ENCODE measurements at regions not wholly inside any gene's neighbourhood (a gene's known extent, or its start where the extent isn't known, plus 50 kb on each side); places are given as distances from the start of the nearest gene placed in this dataset.

GRCh38 chr10:120131183-120131582, 238.7 kb downstream of the SEC23IP start:
- H3K27me3 ChIP-seq, result no peaks in the 10 kb centered on the region

GRCh38 chr10:120132811-120133210, 240.3 kb downstream of the SEC23IP start:
- Histone ChIP-seq H3K4me1 (no peaks in the 10 kb centered on the region), H3K27me3 (no peaks in the 10 kb centered on the region), H3K36me3 (no peaks in the 10 kb centered on the region), H3K4me3 (ENCODE audit: low read depth, low read length) (no peak overlapping the region), H3K9me3 (no peaks in the 10 kb centered on the region)
- DNase-seq, result no peak
- no peak for TF ChIP-seq CTCF (IDR thresholded peaks at IDR 0.05; ENCODE audit: low read depth, low read length)

More at GRCh38 chr10:120131183-120131582, 238.7 kb downstream of the SEC23IP start:
- Histone ChIP-seq H3K4me1 (no peaks in the 10 kb centered on the region), H3K9me3 (no peaks in the 10 kb centered on the region), H3K36me3 (no peaks in the 10 kb centered on the region), H3K4me3 (ENCODE audit: low read depth, low read length) (no peak overlapping the region)
- no peak for DNase-seq
- no peak for TF ChIP-seq CTCF (IDR thresholded peaks at IDR 0.05; ENCODE audit: low read depth, low read length)

GRCh38 chr10:120138689-120139088, 246.2 kb downstream of the SEC23IP start:
- H3K4me3 ChIP-seq (ENCODE audit: low read depth, low read length), result no peak overlapping the region
- H3K36me3 ChIP-seq, result no peaks in the 10 kb centered on the region
- no peak for DNase-seq
- no peaks in the 10 kb centered on the region for H3K27me3 ChIP-seq
- H3K4me1 ChIP-seq, result no peaks in the 10 kb centered on the region
- no peak for TF ChIP-seq CTCF (IDR thresholded peaks at IDR 0.05; ENCODE audit: low read depth, low read length)
- H3K9me3 ChIP-seq, result no peaks in the 10 kb centered on the region

- H3K4me3 ChIP-seq (ENCODE audit: low read depth, low read length), result no peak overlapping the region
- no peaks in the 10 kb centered on the region; the same call in 1 of the 2 replicates for H3K27me3 ChIP-seq
- peak; percentile 10 for DNase-seq
- no peaks in the 10 kb centered on the region for H3K9me3 ChIP-seq
- H3K4me1 ChIP-seq, result no peaks in the 10 kb centered on the region
- H3K36me3 ChIP-seq, result no peaks in the 10 kb centered on the region
- TF ChIP-seq CTCF (IDR thresholded peaks at IDR 0.05; ENCODE audit: low read depth, low read length), result no peak
Measured at GRCh38 chr10:120145107-120145506, 252.6 kb downstream of the SEC23IP start.

GRCh38 chr10:120156614-120157274, 264.2 kb downstream of the SEC23IP start:
- H3K9me3 ChIP-seq, result no peaks in the 10 kb centered on the region
- DNase-seq, result no peak
- H3K27me3 ChIP-seq, result no peaks in the 10 kb centered on the region
- no peak overlapping the region for H3K4me3 ChIP-seq (ENCODE audit: low read depth, low read length)
- H3K36me3 ChIP-seq, result no peaks in the 10 kb centered on the region
- TF ChIP-seq CTCF (IDR thresholded peaks at IDR 0.05; ENCODE audit: low read depth, low read length), result no peak
- no peaks in the 10 kb centered on the region for H3K4me1 ChIP-seq

GRCh38 chr10:120161111-120161510, 268.6 kb downstream of the SEC23IP start:
- no peaks in the 10 kb centered on the region for H3K36me3 ChIP-seq
- no peaks in the 10 kb centered on the region for H3K9me3 ChIP-seq
- no peaks in the 10 kb centered on the region; the same call in 1 of the 2 replicates for H3K27me3 ChIP-seq
- DNase-seq, result no peak
- TF ChIP-seq CTCF (IDR thresholded peaks at IDR 0.05; ENCODE audit: low read depth, low read length), result no peak
- no peak overlapping the region for H3K4me3 ChIP-seq (ENCODE audit: low read depth, low read length)
- H3K4me1 ChIP-seq, result no peaks in the 10 kb centered on the region
